Mesothelial cell of epicardium (in vitro differentiated cells): ENCODE measurements at regions not wholly inside any gene's neighbourhood (a gene's known extent, or its start where the extent isn't known, plus 50 kb on each side); places are given as distances from the start of the nearest gene placed in this dataset.
"Not testable (repeated sequence)": the region's sequence is repeated elsewhere in the genome, so short reads cannot be mapped to it uniquely, and the experiment has no call there.

ENCODE experiments used
- DNase-seq, 2 experiments: peaks; one replicate each; pipeline ENCODE4 v3.0.0; 2021; ENCODE audit warnings: low spot score in 2 of 2; ENCODE audit not compliant: unreplicated experiment in 2 of 2
- H3K27ac Mint-ChIP-seq: 2 replicates; pipeline ENCODE4 v1.8.0; 2021; ENCODE audit warnings: mixed read lengths
- H3K27me3 Mint-ChIP-seq: 2 replicates; pipeline ENCODE4 v1.8.0; 2021; ENCODE audit warnings: low read depth, mixed read lengths
- H3K36me3 Mint-ChIP-seq: 2 replicates; pipeline ENCODE4 v1.8.0; 2021; ENCODE audit warnings: mixed read lengths
- H3K4me1 Mint-ChIP-seq: 2 replicates; pipeline ENCODE4 v1.8.0; 2021; ENCODE audit warnings: mixed read lengths
- H3K4me3 Mint-ChIP-seq: 2 replicates; pipeline ENCODE4 v1.8.0; 2021; ENCODE audit warnings: mild to moderate bottlenecking, moderate library complexity, mixed read lengths
- H3K9me3 Mint-ChIP-seq: 2 replicates; pipeline ENCODE4 v1.8.0; 2021; ENCODE audit warnings: mixed read lengths
- TF ChIP-seq, protein P1 (sequence below): fragments of 200-600 bp; sonication (generic); IDR thresholded peaks from one replicate; pipeline ENCODE4 v1.5.0; 2021; ENCODE audit warnings: antibody characterized with exemption; ENCODE audit not compliant: unreplicated experiment

DNA sequence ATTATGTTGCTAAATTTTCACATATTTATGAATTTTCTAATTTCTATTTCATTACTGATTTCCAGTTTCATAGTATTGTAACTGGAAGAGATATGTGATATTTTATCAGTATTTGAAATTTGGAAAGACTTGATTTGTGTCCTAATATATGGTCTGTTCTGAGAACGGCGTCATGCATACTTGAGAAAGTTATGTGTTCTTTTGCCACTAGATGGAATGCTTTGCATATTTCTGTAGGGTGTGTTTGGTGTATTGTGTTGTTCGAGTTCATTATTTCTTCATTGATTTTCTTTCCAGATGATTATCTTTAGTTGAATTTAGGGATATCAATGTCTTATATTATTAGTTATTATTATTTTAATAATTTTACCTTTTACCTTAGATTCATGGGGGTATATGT lies 110.6 kb upstream of the ITM2A start:
- TF ChIP-seq, protein P1, sequence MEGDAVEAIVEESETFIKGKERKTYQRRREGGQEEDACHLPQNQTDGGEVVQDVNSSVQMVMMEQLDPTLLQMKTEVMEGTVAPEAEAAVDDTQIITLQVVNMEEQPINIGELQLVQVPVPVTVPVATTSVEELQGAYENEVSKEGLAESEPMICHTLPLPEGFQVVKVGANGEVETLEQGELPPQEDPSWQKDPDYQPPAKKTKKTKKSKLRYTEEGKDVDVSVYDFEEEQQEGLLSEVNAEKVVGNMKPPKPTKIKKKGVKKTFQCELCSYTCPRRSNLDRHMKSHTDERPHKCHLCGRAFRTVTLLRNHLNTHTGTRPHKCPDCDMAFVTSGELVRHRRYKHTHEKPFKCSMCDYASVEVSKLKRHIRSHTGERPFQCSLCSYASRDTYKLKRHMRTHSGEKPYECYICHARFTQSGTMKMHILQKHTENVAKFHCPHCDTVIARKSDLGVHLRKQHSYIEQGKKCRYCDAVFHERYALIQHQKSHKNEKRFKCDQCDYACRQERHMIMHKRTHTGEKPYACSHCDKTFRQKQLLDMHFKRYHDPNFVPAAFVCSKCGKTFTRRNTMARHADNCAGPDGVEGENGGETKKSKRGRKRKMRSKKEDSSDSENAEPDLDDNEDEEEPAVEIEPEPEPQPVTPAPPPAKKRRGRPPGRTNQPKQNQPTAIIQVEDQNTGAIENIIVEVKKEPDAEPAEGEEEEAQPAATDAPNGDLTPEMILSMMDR = no peak
- H3K4me3 Mint-ChIP-seq = no peak overlapping the region
- peaks cover 23% of the 10 kb centered on the region for H3K9me3 Mint-ChIP-seq
- no peak overlapping the region for H3K27ac Mint-ChIP-seq
- no peaks in the 10 kb centered on the region for H3K4me1 Mint-ChIP-seq
- no peaks in the 10 kb centered on the region for H3K27me3 Mint-ChIP-seq
- no peak for DNase-seq
- H3K36me3 Mint-ChIP-seq = no peaks in the 10 kb centered on the region

DNA sequence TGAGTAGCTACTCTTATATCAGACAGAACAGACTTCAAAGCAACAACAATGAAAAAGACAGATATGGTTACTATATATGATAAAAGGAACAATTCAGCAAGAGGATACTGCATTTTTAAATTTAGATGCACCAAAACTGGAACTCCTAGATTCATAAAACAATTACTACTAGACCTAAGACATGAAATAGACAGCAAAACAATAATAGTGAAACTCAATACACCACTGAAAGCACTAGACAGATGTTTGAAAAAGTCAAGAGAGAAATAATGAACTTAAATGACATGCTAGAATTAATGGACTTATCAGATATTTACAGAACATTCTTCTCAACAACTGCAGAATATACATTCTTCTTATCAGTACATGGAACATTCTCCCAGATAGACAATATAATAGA lies 99.5 kb upstream of the ITM2A start:
- no peak overlapping the region for H3K4me3 Mint-ChIP-seq
- H3K36me3 Mint-ChIP-seq = no peaks in the 10 kb centered on the region
- TF ChIP-seq, protein P1 = no peak
- no peaks in the 10 kb centered on the region for H3K27me3 Mint-ChIP-seq
- peaks cover 67% of the 10 kb centered on the region for H3K9me3 Mint-ChIP-seq
- no peak overlapping the region for H3K27ac Mint-ChIP-seq
- no peak for DNase-seq
- no peaks in the 10 kb centered on the region for H3K4me1 Mint-ChIP-seq

DNA sequence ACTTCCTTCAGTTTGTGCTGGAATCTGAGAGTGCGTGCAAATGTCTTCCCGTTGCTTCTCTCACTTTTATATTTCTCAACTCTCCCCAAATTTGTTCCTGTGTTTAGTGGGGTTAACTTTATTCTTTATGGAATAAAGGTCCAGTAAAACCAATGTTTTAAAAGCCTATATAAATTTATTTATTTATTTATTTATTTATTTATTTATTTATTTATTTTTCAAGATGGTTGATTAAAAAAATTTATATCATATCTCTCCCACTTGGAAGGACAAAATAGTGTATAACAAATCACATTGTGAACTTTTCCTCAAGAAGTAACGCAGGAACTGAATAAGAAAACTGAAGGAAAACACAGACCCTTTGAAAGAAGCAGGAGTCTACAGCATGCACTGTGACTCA lies 95.3 kb upstream of the ITM2A start:
- H3K9me3 Mint-ChIP-seq = peaks cover 53% of the 10 kb centered on the region
- DNase-seq = no peak
- H3K27me3 Mint-ChIP-seq = no peaks in the 10 kb centered on the region
- H3K4me1 Mint-ChIP-seq = no peaks in the 10 kb centered on the region
- no peak overlapping the region for H3K4me3 Mint-ChIP-seq
- no peak overlapping the region for H3K27ac Mint-ChIP-seq
- TF ChIP-seq, protein P1 = no peak
- no peaks in the 10 kb centered on the region for H3K36me3 Mint-ChIP-seq

DNA sequence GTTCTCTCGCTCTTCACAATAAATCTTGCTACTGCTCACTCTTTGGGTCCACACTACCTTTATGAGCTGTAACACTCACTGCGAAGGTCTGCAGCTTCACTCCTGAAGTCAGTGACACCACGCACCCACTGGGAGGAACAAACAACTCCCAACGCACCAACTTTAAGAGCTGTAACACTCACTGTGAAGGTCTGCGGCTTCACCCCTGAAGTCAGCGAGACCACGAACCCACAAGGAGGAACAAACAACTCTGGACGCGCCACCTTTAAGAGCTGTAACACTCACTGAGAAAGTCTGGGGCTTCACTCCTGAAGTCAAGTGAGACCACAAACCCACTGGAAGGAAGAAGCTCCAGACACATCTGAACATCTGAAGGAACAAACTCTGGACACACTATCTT lies 89.5 kb upstream of the ITM2A start:
- not testable (repeated sequence) for H3K4me3 Mint-ChIP-seq, H3K36me3 Mint-ChIP-seq, H3K27ac Mint-ChIP-seq, H3K4me1 Mint-ChIP-seq, H3K27me3 Mint-ChIP-seq, DNase-seq
- peaks cover 24% of the 10 kb centered on the region for H3K9me3 Mint-ChIP-seq

DNA sequence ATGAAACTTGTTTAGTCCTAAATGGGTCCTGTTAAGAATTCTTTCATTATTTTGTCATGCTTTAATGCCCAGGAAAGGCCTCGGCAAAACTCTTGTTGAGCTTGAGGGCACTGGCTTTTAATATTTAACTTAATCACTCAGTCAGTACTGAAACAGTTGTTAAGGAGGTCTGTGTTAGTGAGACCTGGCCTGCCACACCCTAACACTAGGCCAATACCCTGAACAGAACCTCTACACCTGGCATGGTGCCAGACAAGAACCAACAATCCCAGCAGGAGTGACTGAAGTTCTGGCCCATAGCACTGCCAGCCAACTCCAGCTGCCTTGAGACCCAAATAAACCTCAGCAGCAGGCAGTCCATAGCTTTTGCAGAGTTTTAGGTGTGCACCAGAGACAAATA lies 85.7 kb upstream of the ITM2A start:
- H3K27me3 Mint-ChIP-seq = no peaks in the 10 kb centered on the region
- TF ChIP-seq, protein P1 = no peak
- H3K4me3 Mint-ChIP-seq = no peak overlapping the region
- H3K9me3 Mint-ChIP-seq = peaks cover 7% of the 10 kb centered on the region
- DNase-seq = no peak
- H3K4me1 Mint-ChIP-seq = no peaks in the 10 kb centered on the region
- no peaks in the 10 kb centered on the region for H3K36me3 Mint-ChIP-seq
- no peak overlapping the region for H3K27ac Mint-ChIP-seq

DNA sequence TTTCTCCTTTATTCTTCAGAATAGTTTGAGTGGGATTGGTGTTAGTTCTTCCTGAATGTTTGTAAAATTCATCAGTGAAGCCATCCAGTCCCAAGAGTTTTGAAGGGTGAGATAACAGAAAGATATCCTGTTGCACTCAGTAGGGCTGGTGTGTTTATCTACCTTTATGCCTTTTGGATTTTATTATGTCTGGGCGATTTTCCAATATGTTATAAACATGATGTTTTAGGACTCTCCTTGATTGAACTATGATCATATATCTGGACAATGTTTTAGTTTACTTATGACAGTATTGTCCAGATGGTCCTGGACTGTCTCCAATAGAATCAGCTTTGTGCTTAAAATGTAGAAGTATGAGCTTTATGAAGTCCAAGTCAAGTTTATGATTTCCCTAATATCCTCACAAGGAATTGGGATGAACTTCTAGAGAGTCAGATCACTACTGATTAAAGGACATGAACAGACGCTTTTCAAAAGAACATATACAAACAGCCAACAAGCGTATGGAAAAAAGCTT lies 77.6 kb upstream of the ITM2A start:
- Mint-ChIP-seq H3K9me3 (peaks cover 9% of the 10 kb centered on the region), H3K36me3 (no peaks in the 10 kb centered on the region), H3K27ac (no peak overlapping the region), H3K4me3 (no peak overlapping the region), H3K4me1 (no peaks in the 10 kb centered on the region), H3K27me3 (no peaks in the 10 kb centered on the region)
- DNase-seq = no peak
- TF ChIP-seq, protein P1 = no peak
